ENCODE measurements at regions not wholly inside any gene's neighbourhood (a gene's known extent, or its start where the extent isn't known, plus 50 kb on each side); places are given as distances from the start of the nearest gene placed in this dataset.

- WGBS, 3 donors, result 67 to 80% (median 68%) methylated on average over 1 of the region's 1 CpG
- DNase-seq, result no peak
- Histone ChIP-seq H3K4me3 (ENCODE audit: low read depth in 1 of 3, low read length in 3 of 3) (no peak overlapping the region), H3K36me3 (ENCODE audit: control insufficient read depth in 3 of 3, insufficient read depth in 2 of 3, low read depth in 1 of 3, low read length in 3 of 3) (no peaks in the 10 kb centered on the region), H3K9me3 (ENCODE audit: control insufficient read depth in 2 of 2, insufficient read depth in 1 of 2, low read depth in 1 of 2, low read length in 1 of 2) (no peaks in the 10 kb centered on the region), H3K27ac (ENCODE audit: low read depth in 1 of 3, low read length in 2 of 3) (no peak overlapping the region), H3K4me1 (ENCODE audit: control insufficient read depth in 3 of 3, insufficient read depth in 2 of 3, low read depth in 1 of 3, low read length in 2 of 3) (no peaks in the 10 kb centered on the region), H3K27me3 (ENCODE audit: control insufficient read depth in 3 of 3, insufficient read depth in 3 of 3, low read length in 3 of 3) (no peaks in the 10 kb centered on the region)
- no peak for FAIRE-seq
Observed at GRCh38 chr2:187093771-187094412, 244.9 kb upstream of the ZSWIM2 start.

GRCh38 chr2:187091664-187092063 is 242.7 kb upstream of the ZSWIM2 start:
- no peak for FAIRE-seq
- no peaks in the 10 kb centered on the region for H3K36me3 ChIP-seq (ENCODE audit: control insufficient read depth in 3 of 3, insufficient read depth in 2 of 3, low read depth in 1 of 3, low read length in 3 of 3)

GRCh38 chr2:187084524-187084923 is 235.6 kb upstream of the ZSWIM2 start:
- no peak for DNase-seq
- no peak for FAIRE-seq
- H3K4me3 ChIP-seq (ENCODE audit: low read depth in 1 of 3, low read length in 3 of 3), result no peak overlapping the region
- H3K27ac ChIP-seq (ENCODE audit: low read depth in 1 of 3, low read length in 2 of 3), result no peak overlapping the region
- H3K9me3 ChIP-seq (ENCODE audit: control insufficient read depth in 2 of 2, insufficient read depth in 1 of 2, low read depth in 1 of 2, low read length in 1 of 2), result no peaks in the 10 kb centered on the region
- no peaks in the 10 kb centered on the region for H3K36me3 ChIP-seq (ENCODE audit: control insufficient read depth in 3 of 3, insufficient read depth in 2 of 3, low read depth in 1 of 3, low read length in 3 of 3)
- no peaks in the 10 kb centered on the region for H3K27me3 ChIP-seq (ENCODE audit: control insufficient read depth in 3 of 3, insufficient read depth in 3 of 3, low read length in 3 of 3)
- H3K4me1 ChIP-seq (ENCODE audit: control insufficient read depth in 3 of 3, insufficient read depth in 2 of 3, low read depth in 1 of 3, low read length in 2 of 3), result no peaks in the 10 kb centered on the region

More at GRCh38 chr2:187091664-187092063, 242.7 kb upstream of the ZSWIM2 start:
- DNase-seq, result no peak
- H3K4me1 ChIP-seq (ENCODE audit: control insufficient read depth in 3 of 3, insufficient read depth in 2 of 3, low read depth in 1 of 3, low read length in 2 of 3), result no peaks in the 10 kb centered on the region
- no peaks in the 10 kb centered on the region for H3K27me3 ChIP-seq (ENCODE audit: control insufficient read depth in 3 of 3, insufficient read depth in 3 of 3, low read length in 3 of 3)
- H3K9me3 ChIP-seq (ENCODE audit: control insufficient read depth in 2 of 2, insufficient read depth in 1 of 2, low read depth in 1 of 2, low read length in 1 of 2), result no peaks in the 10 kb centered on the region
- no peak overlapping the region for H3K27ac ChIP-seq (ENCODE audit: low read depth in 1 of 3, low read length in 2 of 3)
- 83 to 100% (median 92%) methylated on average over 1 of the region's 1 CpG for WGBS, 3 donors
- no peak overlapping the region for H3K4me3 ChIP-seq (ENCODE audit: low read depth in 1 of 3, low read length in 3 of 3)

GRCh38 chr2:187081461-187081860 is 232.5 kb upstream of the ZSWIM2 start:
- no peak overlapping the region for H3K27ac ChIP-seq (ENCODE audit: low read depth in 1 of 3, low read length in 2 of 3)
- no peaks in the 10 kb centered on the region for H3K4me1 ChIP-seq (ENCODE audit: control insufficient read depth in 3 of 3, insufficient read depth in 2 of 3, low read depth in 1 of 3, low read length in 2 of 3)
- no peaks in the 10 kb centered on the region for H3K27me3 ChIP-seq (ENCODE audit: control insufficient read depth in 3 of 3, insufficient read depth in 3 of 3, low read length in 3 of 3)
- FAIRE-seq (no peak), DNase-seq (no peak)
- H3K36me3 ChIP-seq (ENCODE audit: control insufficient read depth in 3 of 3, insufficient read depth in 2 of 3, low read depth in 1 of 3, low read length in 3 of 3), result no peaks in the 10 kb centered on the region
- no peaks in the 10 kb centered on the region for H3K9me3 ChIP-seq (ENCODE audit: control insufficient read depth in 2 of 2, insufficient read depth in 1 of 2, low read depth in 1 of 2, low read length in 1 of 2)
- H3K4me3 ChIP-seq (ENCODE audit: low read depth in 1 of 3, low read length in 3 of 3), result no peak overlapping the region
- 78 to 94% (median 86%) methylated on average over 1 of the region's 1 CpG for WGBS, 3 donors

- H3K9me3 ChIP-seq (ENCODE audit: control insufficient read depth in 2 of 2, insufficient read depth in 1 of 2, low read depth in 1 of 2, low read length in 1 of 2), result no peaks in the 10 kb centered on the region
- H3K27me3 ChIP-seq (ENCODE audit: control insufficient read depth in 3 of 3, insufficient read depth in 3 of 3, low read length in 3 of 3), result no peaks in the 10 kb centered on the region
- peaks cover 0 to 3% (median 0%) of the 10 kb centered on the region in 3 donors for H3K4me1 ChIP-seq (ENCODE audit: control insufficient read depth in 3 of 3, insufficient read depth in 2 of 3, low read depth in 1 of 3, low read length in 2 of 3)
- H3K27ac ChIP-seq (ENCODE audit: low read depth in 1 of 3, low read length in 2 of 3), result no peak overlapping the region
- 70 to 78% (median 73%) methylated on average over 5 of the region's 5 CpGs for WGBS, 3 donors
- DNase-seq (no peak), FAIRE-seq (no peak)
- H3K36me3 ChIP-seq (ENCODE audit: control insufficient read depth in 3 of 3, insufficient read depth in 2 of 3, low read depth in 1 of 3, low read length in 3 of 3), result no peaks in the 10 kb centered on the region
- no peak overlapping the region for H3K4me3 ChIP-seq (ENCODE audit: low read depth in 1 of 3, low read length in 3 of 3)
Observed at GRCh38 chr2:187079901-187080300, 230.9 kb upstream of the ZSWIM2 start.

- Histone ChIP-seq H3K4me3 (ENCODE audit: low read depth in 1 of 3, low read length in 3 of 3) (no peak overlapping the region), H3K36me3 (ENCODE audit: control insufficient read depth in 3 of 3, insufficient read depth in 2 of 3, low read depth in 1 of 3, low read length in 3 of 3) (no peaks in the 10 kb centered on the region), H3K4me1 (ENCODE audit: control insufficient read depth in 3 of 3, insufficient read depth in 2 of 3, low read depth in 1 of 3, low read length in 2 of 3) (peaks cover 0 to 3% (median 0%) of the 10 kb centered on the region in 3 donors), H3K9me3 (ENCODE audit: control insufficient read depth in 2 of 2, insufficient read depth in 1 of 2, low read depth in 1 of 2, low read length in 1 of 2) (no peaks in the 10 kb centered on the region), H3K27ac (ENCODE audit: low read depth in 1 of 3, low read length in 2 of 3) (no peak overlapping the region), H3K27me3 (ENCODE audit: control insufficient read depth in 3 of 3, insufficient read depth in 3 of 3, low read length in 3 of 3) (no peaks in the 10 kb centered on the region)
- no peak for FAIRE-seq
- 38 to 60% (median 59%) methylated on average over 1 of the region's 1 CpG for WGBS, 3 donors
- DNase-seq, result peak in 1 of 2 donors; percentile 7
Observed at GRCh38 chr2:187078297-187078696, 229.3 kb upstream of the ZSWIM2 start.

GRCh38 chr2:187075671-187076070 is 226.7 kb upstream of the ZSWIM2 start:
- H3K9me3 ChIP-seq (ENCODE audit: control insufficient read depth in 2 of 2, insufficient read depth in 1 of 2, low read depth in 1 of 2, low read length in 1 of 2), result no peaks in the 10 kb centered on the region
- DNase-seq (no peak), FAIRE-seq (no peak)
- no peaks in the 10 kb centered on the region for H3K27me3 ChIP-seq (ENCODE audit: control insufficient read depth in 3 of 3, insufficient read depth in 3 of 3, low read length in 3 of 3)
- WGBS, 3 donors, result 54 to 79% (median 65%) methylated on average over 4 of the region's 4 CpGs
- peak overlapping the region in 1 of 3 donors; percentile 5 for H3K27ac ChIP-seq (ENCODE audit: low read depth in 1 of 3, low read length in 2 of 3)
- H3K4me3 ChIP-seq (ENCODE audit: low read depth in 1 of 3, low read length in 3 of 3), result no peak overlapping the region
- no peaks in the 10 kb centered on the region for H3K36me3 ChIP-seq (ENCODE audit: control insufficient read depth in 3 of 3, insufficient read depth in 2 of 3, low read depth in 1 of 3, low read length in 3 of 3)
- peaks cover 0 to 3% (median 0%) of the 10 kb centered on the region in 3 donors for H3K4me1 ChIP-seq (ENCODE audit: control insufficient read depth in 3 of 3, insufficient read depth in 2 of 3, low read depth in 1 of 3, low read length in 2 of 3)

GRCh38 chr2:187075199-187075635 is 226.2 kb upstream of the ZSWIM2 start:
- Histone ChIP-seq H3K27ac (ENCODE audit: low read depth in 1 of 3, low read length in 2 of 3) (peak overlapping the region in 1 of 3 donors; percentile 11), H3K4me3 (ENCODE audit: low read depth in 1 of 3, low read length in 3 of 3) (peak overlapping the region in 1 of 3 donors; percentile 11)
- DNase-seq, result peak; percentile 51 to 56

GRCh38 chr2:187058198-187058597 is 209.2 kb upstream of the ZSWIM2 start:
- FAIRE-seq (no peak), DNase-seq (no peak)
- H3K27me3 ChIP-seq (ENCODE audit: control insufficient read depth in 3 of 3, insufficient read depth in 3 of 3, low read length in 3 of 3), result no peaks in the 10 kb centered on the region
- H3K36me3 ChIP-seq (ENCODE audit: control insufficient read depth in 3 of 3, insufficient read depth in 2 of 3, low read depth in 1 of 3, low read length in 3 of 3), result no peaks in the 10 kb centered on the region
- H3K4me1 ChIP-seq (ENCODE audit: control insufficient read depth in 3 of 3, insufficient read depth in 2 of 3, low read depth in 1 of 3, low read length in 2 of 3), result no peaks in the 10 kb centered on the region
- H3K4me3 ChIP-seq (ENCODE audit: low read depth in 1 of 3, low read length in 3 of 3), result no peak overlapping the region
- H3K27ac ChIP-seq (ENCODE audit: low read depth in 1 of 3, low read length in 2 of 3), result no peak overlapping the region
- peaks cover 0 to 1% of the 10 kb centered on the region in 2 donors for H3K9me3 ChIP-seq (ENCODE audit: control insufficient read depth in 2 of 2, insufficient read depth in 1 of 2, low read depth in 1 of 2, low read length in 1 of 2)

More at GRCh38 chr2:187075199-187075635, 226.2 kb upstream of the ZSWIM2 start:
- Histone ChIP-seq H3K27me3 (ENCODE audit: control insufficient read depth in 3 of 3, insufficient read depth in 3 of 3, low read length in 3 of 3) (no peaks in the 10 kb centered on the region), H3K4me1 (ENCODE audit: control insufficient read depth in 3 of 3, insufficient read depth in 2 of 3, low read depth in 1 of 3, low read length in 2 of 3) (peaks cover 0 to 3% (median 0%) of the 10 kb centered on the region in 3 donors), H3K36me3 (ENCODE audit: control insufficient read depth in 3 of 3, insufficient read depth in 2 of 3, low read depth in 1 of 3, low read length in 3 of 3) (no peaks in the 10 kb centered on the region), H3K9me3 (ENCODE audit: control insufficient read depth in 2 of 2, insufficient read depth in 1 of 2, low read depth in 1 of 2, low read length in 1 of 2) (no peaks in the 10 kb centered on the region)
- 19 to 49% (median 21%) methylated on average over 4 of the region's 4 CpGs for WGBS, 3 donors
- no peak for FAIRE-seq

Data from small intestine (tissue), 7 donors.